ENCODE measurements at regions not wholly inside any gene's neighbourhood (a gene's known extent, or its start where the extent isn't known, plus 50 kb on each side); places are given as distances from the start of the nearest gene placed in this dataset.
A peak's percentile ranks its signal among the peaks of the same experiment; 100 is the strongest.
"Not testable (repeated sequence)": the region's sequence is repeated elsewhere in the genome, so short reads cannot be mapped to it uniquely, and the experiment has no call there.

DNA sequence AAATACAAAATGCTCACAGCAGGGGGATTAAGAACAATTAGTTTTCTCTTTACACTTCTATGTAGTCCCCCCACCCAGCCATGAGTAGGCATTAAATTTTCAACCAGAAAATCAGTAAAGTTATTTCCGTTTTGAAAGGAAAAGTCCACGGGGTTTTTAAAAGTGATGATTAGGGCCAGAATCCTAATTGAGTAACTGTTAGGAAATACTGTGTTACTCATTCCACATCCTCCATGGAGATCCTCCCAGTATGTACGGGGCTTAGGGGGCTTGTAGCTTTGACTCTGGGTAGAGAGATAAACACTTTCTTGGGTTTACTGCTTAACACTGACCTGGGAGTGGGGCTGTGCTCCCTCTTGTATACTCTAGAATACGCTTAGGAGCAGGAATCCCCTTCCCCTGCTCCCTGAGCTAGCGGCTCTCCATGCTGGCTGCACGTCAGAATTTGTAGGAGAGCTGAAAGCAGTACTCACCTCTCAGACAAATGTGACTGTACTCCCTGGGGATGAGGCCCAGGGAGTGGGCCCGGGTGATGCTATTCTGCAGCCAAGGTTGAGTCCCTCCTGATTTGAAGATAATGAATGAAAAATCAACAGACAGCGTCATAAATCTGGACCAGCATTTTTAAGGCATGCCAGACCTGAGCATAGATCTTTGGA, 100.5 kb downstream of the SLC4A3 start:
- DNase-seq: no peak

DNA sequence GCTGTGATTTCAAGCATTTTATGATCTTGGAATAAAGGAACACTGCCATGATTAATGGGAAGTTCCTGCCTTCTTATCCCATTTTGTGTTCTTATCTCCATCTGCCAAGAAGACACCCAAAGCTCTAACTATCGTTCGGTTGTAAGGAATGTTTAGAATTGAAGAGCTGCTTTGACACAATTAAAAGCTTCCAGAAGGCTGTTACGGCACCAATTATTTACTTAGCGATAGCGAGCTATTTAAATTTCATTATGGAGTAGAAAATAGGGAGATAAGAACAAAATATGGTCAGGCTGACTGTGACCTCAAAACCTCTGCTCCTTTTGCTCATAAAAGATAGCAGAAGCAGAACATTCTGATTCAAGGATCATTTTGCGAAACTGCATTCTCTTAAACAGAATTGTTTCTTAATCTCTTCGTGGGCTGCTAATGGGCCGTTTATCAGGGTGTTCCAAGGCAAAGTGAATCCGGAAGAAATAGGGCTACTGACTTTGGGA, 101.6 kb downstream of the SLC4A3 start:
- DNase-seq: no peak

GRCh38 chr2:219731173-219731572, 103.7 kb downstream of the SLC4A3 start:
- DNase-seq: no peak

- no peak for DNase-seq
These were observed 105.7 kb downstream of the SLC4A3 start for GRCh38 chr2:219733106-219733505.

DNA sequence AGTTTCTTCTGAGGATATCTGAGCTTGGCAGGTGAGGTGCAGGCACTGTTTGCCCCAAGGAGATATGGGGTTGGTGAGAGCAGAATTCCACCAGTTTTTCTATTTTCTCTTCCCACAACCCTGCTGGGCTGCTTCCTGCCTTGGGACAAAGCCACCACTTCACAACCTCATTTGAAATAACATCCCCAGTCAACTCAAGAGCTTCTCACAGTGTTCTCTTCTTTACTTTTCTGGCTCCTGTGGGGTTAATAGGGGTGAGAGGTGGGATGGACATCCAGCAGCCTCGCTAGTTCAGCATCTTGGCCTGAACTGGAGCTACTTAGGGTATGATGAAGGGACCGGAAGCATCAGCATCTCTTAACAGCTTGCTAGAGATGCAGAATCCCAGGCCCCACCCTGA, 106.3 kb downstream of the SLC4A3 start:
- DNase-seq: no peak

- peak; percentile 74 for DNase-seq
These were observed 108.8 kb downstream of the SLC4A3 start for GRCh38 chr2:219736209-219736608.

DNA sequence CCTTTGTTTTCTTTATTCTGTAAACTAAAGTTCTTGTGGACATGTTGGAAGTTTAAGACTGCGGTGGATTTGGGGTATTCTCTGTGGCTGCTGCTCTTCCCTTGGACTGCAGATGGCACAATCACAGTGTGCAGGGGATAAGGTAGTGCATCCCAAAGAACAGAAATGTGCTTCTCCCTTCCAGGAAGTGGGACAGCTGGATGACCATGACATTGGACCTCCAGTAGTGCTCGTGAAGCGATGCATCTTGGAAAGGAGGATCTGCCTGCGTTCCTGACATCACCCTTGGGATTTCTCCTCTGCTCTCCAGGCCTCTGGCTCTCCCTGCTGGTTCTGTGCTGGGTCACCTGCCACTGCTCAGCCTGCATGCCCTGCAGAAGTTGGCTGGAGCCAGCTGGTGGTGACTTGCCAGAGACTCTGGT, 109.9 kb downstream of the SLC4A3 start:
- DNase-seq: peak; percentile 45

DNA sequence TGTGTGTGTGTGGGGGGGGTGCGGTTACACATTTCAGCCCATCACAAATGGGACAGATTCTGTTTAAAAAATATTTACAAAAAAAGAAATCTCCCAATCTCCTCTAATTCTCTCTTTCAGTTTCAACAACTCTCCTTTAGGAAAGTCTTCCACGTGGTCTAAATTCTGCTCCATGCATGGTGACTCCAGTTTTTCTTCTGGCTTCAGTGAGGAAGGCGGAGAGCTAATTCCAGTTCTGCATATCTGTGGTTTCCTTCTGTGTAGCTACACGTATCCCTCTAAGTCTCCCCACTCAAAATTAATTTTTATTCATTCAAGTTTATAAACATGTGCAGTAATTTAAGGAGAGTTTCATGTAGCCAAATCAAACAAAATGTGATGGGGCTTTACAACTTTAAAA, 111.6 kb downstream of the SLC4A3 start:
- peak; percentile 50 for DNase-seq

- no peak for DNase-seq
These were observed 112.5 kb downstream of the SLC4A3 start for GRCh38 chr2:219739866-219740440.

GRCh38 chr2:219743548-219743947, 116.1 kb downstream of the SLC4A3 start:
- DNase-seq: no peak

- DNase-seq: peak; percentile 10
These were observed 116.6 kb downstream of the SLC4A3 start for GRCh38 chr2:219744066-219744465.

DNA sequence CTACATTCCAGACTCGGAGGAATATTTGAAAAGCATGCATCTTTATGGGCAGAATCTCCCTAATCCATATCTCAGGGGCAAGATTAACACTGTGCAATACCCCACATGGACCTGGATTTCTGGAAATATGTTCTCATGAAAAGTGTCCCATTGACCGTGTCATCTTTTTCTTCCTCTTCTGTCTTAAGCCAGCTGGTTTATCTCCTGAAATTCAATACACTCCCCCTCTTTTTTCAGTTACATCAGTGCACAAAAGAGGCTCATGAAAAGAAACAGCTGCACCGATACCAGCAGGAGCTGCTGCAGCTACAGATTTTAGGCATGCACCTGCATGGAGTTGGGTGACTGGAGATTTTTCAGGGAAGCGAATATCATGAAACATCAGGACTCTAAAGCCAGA, 117.2 kb downstream of the SLC4A3 start:
- no peak for DNase-seq

DNA sequence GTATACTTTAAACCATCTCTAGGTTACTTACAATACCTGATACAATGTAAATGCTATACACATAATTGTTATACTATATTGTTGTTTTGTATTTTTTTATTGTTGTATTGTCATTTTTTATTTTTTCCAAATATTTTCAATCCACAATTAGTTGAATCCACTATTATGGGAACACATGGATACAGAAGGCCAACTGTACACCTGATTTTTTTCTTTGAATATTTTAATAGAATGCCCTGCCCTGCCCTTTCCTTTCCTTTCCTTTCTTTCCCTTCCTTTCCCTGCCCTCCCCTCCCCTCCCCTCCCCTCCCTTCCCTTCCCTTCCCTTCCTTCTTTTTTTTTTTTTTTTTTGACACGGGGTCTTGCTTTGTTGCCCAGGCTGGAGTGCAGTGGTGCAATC, 120.2 kb downstream of the SLC4A3 start:
- DNase-seq: no peak

- no peak for DNase-seq
These were observed 121.5 kb downstream of the SLC4A3 start for GRCh38 chr2:219748671-219749570.

DNA sequence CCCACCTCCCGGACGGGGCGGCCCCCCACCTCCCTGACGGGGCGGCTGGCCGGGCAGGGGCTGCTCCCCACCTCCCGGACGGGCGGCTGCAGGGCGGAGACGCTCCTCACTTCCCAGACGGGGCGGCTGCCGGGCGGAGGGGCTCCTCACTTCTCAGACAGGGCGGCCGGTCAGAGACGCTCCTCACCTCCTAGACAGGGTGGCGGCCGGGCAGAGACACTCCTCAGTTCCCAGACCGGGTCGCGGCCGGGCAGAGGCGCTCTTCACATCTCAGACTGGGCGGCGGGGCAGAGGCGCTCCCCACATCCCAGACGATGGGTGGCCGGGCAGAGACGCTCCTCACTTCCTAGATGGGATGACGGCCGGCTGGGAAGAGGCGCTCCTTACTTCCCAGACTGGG, 123.7 kb downstream of the SLC4A3 start:
- DNase-seq: not testable (repeated sequence)

DNA sequence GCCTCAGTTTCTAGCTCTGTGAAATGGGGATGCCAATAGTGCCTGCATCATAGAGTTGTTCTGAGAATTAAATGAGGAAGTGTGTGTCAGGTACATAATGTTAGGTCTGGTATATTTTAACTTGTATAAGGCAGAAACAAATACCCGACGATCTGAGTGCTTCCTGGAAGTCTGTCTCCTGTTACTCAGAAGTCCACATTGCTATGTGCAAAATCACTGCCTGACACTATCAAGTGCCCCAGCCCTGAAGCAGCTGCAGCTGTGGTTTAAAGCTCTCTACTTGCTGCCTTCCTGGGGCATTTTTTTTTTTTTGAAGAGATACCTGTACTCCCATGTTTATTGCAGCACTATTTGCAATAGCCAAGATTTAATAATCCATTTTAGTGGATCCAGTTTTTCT, 125.3 kb downstream of the SLC4A3 start:
- DNase-seq: no peak

DNA sequence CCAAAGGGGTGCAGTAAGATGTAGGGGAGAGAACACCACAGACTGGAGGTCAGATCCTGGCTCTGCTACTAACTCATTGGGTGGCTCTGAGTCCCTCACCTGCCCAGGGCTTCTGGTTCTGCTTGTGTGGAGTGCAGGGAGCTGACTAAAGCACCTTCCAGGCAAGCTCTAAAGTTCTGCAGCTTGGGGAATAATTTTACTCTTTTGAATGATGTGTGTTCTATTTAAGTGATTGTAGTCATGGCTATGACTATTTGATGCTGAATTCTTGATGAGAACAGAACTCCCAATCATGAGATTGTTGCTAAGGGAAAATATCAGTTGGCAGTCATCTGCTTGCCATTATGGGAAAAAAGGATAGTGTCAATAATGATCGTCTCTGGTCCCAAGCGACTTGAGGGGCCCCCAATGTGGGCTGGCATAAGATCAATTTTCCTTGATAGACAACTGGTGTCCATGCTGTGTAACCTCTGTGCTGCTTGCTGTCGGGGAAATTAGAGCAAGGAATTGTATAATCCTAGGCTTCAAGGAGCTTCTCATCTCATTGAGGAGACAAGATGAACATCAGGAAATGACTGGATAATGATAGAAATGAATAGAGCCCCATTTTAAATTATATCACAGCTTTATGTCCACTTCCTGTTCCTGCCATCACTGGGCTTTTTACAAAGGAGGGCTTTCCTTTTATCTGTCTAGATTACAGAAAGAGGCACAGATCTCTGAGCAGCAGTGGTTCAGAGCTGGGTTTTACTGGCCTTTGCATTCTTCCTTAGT, 131.7 kb downstream of the SLC4A3 start:
- no peak for DNase-seq

GRCh38 chr2:219759801-219760200, 132.4 kb downstream of the SLC4A3 start:
- no peak for DNase-seq

GRCh38 chr2:219765231-219765911, 137.9 kb downstream of the SLC4A3 start:
- DNase-seq: no peak

DNA sequence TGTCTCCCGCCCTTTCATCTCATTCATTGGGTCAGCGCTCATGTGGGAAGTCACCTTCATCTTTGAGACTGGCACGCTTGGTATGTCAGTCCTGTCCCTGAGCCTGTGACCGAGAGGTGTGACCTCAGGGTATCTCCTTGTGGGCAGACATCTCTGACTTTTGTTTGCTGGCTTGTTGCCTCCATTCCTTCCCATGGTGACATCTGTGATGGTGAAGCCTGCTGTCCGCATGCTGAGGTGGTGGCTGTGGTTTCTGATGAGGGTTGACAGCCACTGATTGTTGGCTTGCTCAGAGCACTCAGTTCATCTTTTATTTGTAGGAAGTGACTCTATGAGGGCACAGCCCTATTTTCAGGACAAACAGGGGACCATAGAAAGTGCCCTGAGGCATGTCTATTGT, 139.2 kb downstream of the SLC4A3 start:
- no peak for DNase-seq

GRCh38 chr2:219769090-219769910, 141.9 kb downstream of the SLC4A3 start:
- peak; percentile 65 for DNase-seq
